ENCODE measurements at regions not wholly inside any gene's neighbourhood (a gene's known extent, or its start where the extent isn't known, plus 50 kb on each side); places are given as distances from the start of the nearest gene placed in this dataset.

DNA sequence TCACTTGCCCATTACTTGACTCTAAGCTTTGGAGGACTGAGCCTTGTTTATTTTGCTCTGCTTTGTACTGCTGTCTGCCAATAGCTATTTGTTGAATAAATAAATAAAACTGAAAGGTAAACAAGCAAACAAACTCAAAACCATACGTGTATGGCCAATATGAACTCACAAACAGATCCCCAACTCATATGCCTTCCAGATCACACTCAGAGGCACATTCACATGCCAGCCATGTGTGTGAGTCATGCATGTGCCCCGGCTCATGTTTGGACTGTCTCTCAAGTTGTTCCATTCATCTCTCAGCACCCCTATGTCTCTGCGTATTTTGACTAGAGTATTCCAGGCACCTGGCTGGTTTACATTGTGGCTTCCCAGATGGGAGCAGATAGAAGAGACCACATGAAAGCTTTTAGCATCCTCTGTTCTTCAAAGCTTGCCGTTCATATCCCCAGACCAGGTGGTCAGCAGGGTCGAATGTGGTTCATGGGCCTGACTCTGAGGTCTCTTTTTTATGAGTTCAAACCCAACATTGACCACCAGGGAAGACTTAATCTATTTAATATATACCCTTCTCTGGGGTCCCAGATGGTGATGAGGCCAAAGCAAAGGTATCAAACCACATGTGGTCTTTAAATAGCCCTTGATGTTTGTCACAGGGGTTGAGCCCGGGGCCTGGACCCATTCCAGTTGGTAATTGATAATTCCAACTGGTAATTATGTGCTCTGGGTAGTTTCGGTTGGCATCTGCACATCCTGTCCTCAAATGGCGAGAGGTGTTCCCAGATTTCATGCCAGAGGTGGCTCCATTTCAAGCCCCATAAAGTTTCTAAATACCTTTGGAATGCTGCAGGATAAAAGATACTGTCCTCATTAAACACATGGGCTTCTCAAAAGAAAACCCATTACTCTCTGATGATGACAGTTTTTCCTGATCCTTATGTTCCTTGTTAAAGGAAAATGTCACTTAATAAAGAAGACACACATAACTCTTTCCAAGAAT is 287.3 kb upstream of the MAF start:
- TF ChIP-seq, protein P1, sequence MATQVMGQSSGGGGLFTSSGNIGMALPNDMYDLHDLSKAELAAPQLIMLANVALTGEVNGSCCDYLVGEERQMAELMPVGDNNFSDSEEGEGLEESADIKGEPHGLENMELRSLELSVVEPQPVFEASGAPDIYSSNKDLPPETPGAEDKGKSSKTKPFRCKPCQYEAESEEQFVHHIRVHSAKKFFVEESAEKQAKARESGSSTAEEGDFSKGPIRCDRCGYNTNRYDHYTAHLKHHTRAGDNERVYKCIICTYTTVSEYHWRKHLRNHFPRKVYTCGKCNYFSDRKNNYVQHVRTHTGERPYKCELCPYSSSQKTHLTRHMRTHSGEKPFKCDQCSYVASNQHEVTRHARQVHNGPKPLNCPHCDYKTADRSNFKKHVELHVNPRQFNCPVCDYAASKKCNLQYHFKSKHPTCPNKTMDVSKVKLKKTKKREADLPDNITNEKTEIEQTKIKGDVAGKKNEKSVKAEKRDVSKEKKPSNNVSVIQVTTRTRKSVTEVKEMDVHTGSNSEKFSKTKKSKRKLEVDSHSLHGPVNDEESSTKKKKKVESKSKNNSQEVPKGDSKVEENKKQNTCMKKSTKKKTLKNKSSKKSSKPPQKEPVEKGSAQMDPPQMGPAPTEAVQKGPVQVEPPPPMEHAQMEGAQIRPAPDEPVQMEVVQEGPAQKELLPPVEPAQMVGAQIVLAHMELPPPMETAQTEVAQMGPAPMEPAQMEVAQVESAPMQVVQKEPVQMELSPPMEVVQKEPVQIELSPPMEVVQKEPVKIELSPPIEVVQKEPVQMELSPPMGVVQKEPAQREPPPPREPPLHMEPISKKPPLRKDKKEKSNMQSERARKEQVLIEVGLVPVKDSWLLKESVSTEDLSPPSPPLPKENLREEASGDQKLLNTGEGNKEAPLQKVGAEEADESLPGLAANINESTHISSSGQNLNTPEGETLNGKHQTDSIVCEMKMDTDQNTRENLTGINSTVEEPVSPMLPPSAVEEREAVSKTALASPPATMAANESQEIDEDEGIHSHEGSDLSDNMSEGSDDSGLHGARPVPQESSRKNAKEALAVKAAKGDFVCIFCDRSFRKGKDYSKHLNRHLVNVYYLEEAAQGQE (IDR thresholded peaks at IDR 0.05; ENCODE audit: insufficient read depth in 1 of 2, low read depth in 2 of 2, low read length in 1 of 2) = no peak
- no peak for TF ChIP-seq SIN3A (IDR thresholded peaks at IDR 0.05; ENCODE audit: borderline replicate concordance, insufficient read depth, low read depth, low read length)
